ENCODE measurements at regions not wholly inside any gene's neighbourhood (a gene's known extent, or its start where the extent isn't known, plus 50 kb on each side); places are given as distances from the start of the nearest gene placed in this dataset.

GRCh38 chr7:46028246-46028645, 107.2 kb upstream of the IGFBP3 start (continued):
- TF ChIP-seq CREB1 (CRISPR knock-in tag; IDR thresholded peaks at IDR 0.05; ENCODE audit: low read depth) = no peak
- TF ChIP-seq, protein P1, sequence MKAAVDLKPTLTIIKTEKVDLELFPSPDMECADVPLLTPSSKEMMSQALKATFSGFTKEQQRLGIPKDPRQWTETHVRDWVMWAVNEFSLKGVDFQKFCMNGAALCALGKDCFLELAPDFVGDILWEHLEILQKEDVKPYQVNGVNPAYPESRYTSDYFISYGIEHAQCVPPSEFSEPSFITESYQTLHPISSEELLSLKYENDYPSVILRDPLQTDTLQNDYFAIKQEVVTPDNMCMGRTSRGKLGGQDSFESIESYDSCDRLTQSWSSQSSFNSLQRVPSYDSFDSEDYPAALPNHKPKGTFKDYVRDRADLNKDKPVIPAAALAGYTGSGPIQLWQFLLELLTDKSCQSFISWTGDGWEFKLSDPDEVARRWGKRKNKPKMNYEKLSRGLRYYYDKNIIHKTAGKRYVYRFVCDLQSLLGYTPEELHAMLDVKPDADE (IDR thresholded peaks at IDR 0.05) = no peak
- TF ChIP-seq STAT1 (IDR thresholded peaks at IDR 0.05; ENCODE audit: unreplicated experiment) = no peak
- TF ChIP-seq, protein P2, sequence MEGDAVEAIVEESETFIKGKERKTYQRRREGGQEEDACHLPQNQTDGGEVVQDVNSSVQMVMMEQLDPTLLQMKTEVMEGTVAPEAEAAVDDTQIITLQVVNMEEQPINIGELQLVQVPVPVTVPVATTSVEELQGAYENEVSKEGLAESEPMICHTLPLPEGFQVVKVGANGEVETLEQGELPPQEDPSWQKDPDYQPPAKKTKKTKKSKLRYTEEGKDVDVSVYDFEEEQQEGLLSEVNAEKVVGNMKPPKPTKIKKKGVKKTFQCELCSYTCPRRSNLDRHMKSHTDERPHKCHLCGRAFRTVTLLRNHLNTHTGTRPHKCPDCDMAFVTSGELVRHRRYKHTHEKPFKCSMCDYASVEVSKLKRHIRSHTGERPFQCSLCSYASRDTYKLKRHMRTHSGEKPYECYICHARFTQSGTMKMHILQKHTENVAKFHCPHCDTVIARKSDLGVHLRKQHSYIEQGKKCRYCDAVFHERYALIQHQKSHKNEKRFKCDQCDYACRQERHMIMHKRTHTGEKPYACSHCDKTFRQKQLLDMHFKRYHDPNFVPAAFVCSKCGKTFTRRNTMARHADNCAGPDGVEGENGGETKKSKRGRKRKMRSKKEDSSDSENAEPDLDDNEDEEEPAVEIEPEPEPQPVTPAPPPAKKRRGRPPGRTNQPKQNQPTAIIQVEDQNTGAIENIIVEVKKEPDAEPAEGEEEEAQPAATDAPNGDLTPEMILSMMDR (conservative IDR thresholded peaks at IDR 0.05; ENCODE audit: low read depth in 2 of 2) = no peak
- TF ChIP-seq JUNB (IDR thresholded peaks at IDR 0.05; ENCODE audit: unreplicated experiment) = no peak
- no peak for TF ChIP-seq EZH2 (IDR thresholded peaks at IDR 0.05; ENCODE audit: low read depth, unreplicated experiment)

DNA sequence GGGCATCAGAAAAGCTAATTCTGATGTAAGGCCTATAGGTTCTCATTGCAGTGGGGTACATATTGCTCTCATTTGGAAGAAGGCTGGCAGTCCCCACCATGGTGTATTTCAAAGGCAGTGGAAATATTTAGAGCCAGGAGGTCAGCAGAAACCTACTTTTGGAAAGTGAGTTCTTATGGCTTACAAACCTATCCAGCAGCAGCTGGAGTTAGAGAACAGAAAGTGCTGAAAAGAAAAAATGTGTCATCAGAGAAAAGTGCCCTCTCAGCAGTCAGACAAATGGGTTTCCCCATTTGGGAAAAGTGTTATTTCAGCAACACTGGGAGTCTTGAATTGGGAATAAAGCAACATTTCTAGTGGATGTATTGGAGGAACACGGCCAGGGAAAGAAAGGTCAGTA, 105.7 kb upstream of the IGFBP3 start:
- Histone ChIP-seq H3K9me2 (ENCODE audit: insufficient read depth) (peaks cover 6% of the 10 kb centered on the region; the same call in 1 of the 2 replicates), H3K4me1 (ENCODE audit: insufficient read depth) (no peaks in the 10 kb centered on the region), H3K4me2 (no peak overlapping the region), H3K27me3 (ENCODE audit: insufficient read depth) (no peaks in the 10 kb centered on the region), H4K20me1 (replicated peaks; ENCODE audit: insufficient read depth) (no peaks in the 10 kb centered on the region), H3K79me2 (replicated peaks; ENCODE audit: insufficient read depth) (no peaks in the 10 kb centered on the region), H3F3A (replicated peaks; ENCODE audit: low read depth) (no peaks in the 10 kb centered on the region), H3K4me3 (no peak overlapping the region), H2AFZ (no peak overlapping the region), H3K27ac (ENCODE audit: low read depth) (no peak overlapping the region), H3K36me3 (ENCODE audit: insufficient read depth) (no peaks in the 10 kb centered on the region)
- peaks cover 4% of the 10 kb centered on the region; the same call in 1 of the 3 replicates for H3K4me1 Mint-ChIP-seq
- peaks cover 13% of the 10 kb centered on the region for H3K9me3 Mint-ChIP-seq
- peaks cover 2% of the 10 kb centered on the region for H3K27me3 Mint-ChIP-seq (ENCODE audit: insufficient read depth, low read depth, poor library complexity)
- no peak for TF ChIP-seq ZNF462 (CRISPR knock-in tag; IDR thresholded peaks at IDR 0.05)
- H3K36me3 Mint-ChIP-seq (ENCODE audit: low read depth) = peaks cover 16% of the 10 kb centered on the region
- no peak overlapping the region for H3K4me3 Mint-ChIP-seq
- H3K27ac Mint-ChIP-seq = no peak overlapping the region
- ATAC-seq (no peak), DNase-seq (ENCODE audit: low spot score) (no peak)
